ENCODE measurements at regions not wholly inside any gene's neighbourhood (a gene's known extent, or its start where the extent isn't known, plus 50 kb on each side); places are given as distances from the start of the nearest gene placed in this dataset.

GRCh38 chr6:71040043-71040442 is 83.2 kb upstream of the B3GAT2 start:
- TF ChIP-seq, protein P1, sequence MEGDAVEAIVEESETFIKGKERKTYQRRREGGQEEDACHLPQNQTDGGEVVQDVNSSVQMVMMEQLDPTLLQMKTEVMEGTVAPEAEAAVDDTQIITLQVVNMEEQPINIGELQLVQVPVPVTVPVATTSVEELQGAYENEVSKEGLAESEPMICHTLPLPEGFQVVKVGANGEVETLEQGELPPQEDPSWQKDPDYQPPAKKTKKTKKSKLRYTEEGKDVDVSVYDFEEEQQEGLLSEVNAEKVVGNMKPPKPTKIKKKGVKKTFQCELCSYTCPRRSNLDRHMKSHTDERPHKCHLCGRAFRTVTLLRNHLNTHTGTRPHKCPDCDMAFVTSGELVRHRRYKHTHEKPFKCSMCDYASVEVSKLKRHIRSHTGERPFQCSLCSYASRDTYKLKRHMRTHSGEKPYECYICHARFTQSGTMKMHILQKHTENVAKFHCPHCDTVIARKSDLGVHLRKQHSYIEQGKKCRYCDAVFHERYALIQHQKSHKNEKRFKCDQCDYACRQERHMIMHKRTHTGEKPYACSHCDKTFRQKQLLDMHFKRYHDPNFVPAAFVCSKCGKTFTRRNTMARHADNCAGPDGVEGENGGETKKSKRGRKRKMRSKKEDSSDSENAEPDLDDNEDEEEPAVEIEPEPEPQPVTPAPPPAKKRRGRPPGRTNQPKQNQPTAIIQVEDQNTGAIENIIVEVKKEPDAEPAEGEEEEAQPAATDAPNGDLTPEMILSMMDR (IDR thresholded peaks at IDR 0.05): no peak
- TF ChIP-seq POLR2A (IDR thresholded peaks at IDR 0.05): no peak

All from breast epithelium (tissue), 3 donors.